H1 (cell line): ENCODE measurements at regions not wholly inside any gene's neighbourhood (a gene's known extent, or its start where the extent isn't known, plus 50 kb on each side); places are given as distances from the start of the nearest gene placed in this dataset.

ENCODE experiments used
- CTCF ChIA-PET: fragments of 300-600 bp; sonication (Branson Sonifier 250); formaldehyde crosslinking; loops from one replicate; lab custom pipeline; 2021; ENCODE audit not compliant: partially characterized antibody; lab: Charles Lee
- POLR2A ChIA-PET: fragments of 300-600 bp; sonication (Branson Sonifier 250); formaldehyde crosslinking; loops from one replicate; lab custom pipeline; 2021; ENCODE audit warnings: inconsistent platforms; ENCODE audit not compliant: partially characterized antibody; lab: Charles Lee
- DNase-seq, 2 experiments: peaks; one replicate each; pipeline versions ENCODE4 v3.0.0 to v3.0.0-alpha.2; 2010 to 2022; ENCODE audit warnings: low spot score in 2 of 2, low read depth in 1 of 2, mixed read lengths in 1 of 2
- FAIRE-seq: peaks from 2 replicates; lab custom pipeline; 2011; peaks lifted over from hg19 to GRCh38; lab: Jason Lieb, UNC
- H2AFZ ChIP-seq: 2 replicates; pipeline ENCODE4 v1.8.1; 2012; ENCODE audit warnings: low read length, inconsistent platforms
- H2AK5ac ChIP-seq: 2 replicates; pipeline ENCODE4 v1.6.1; 2013; ENCODE audit warnings: low read depth, low read length
- H2BK120ac ChIP-seq: replicated peaks from 2 replicates; pipeline ENCODE3; 2013; ENCODE audit warnings: low read depth, low read length, inconsistent platforms
- H2BK12ac ChIP-seq: 2 replicates; pipeline ENCODE4 v1.6.1; 2013; ENCODE audit warnings: low read depth, low read length
- H2BK15ac ChIP-seq: 2 replicates; pipeline ENCODE4 v1.6.1; 2013; ENCODE audit warnings: low read length
- H2BK20ac ChIP-seq: 2 replicates; pipeline ENCODE4 v1.6.1; 2013; ENCODE audit warnings: low read length
- H2BK5ac ChIP-seq: 2 replicates; pipeline ENCODE4 v1.6.1; 2013; ENCODE audit warnings: low read depth, low read length
- H3K14ac ChIP-seq: 2 replicates; pipeline ENCODE4 v1.6.1; 2013; ENCODE audit warnings: inconsistent platforms; ENCODE audit not compliant: insufficient read length
- H3K18ac ChIP-seq: 2 replicates; pipeline ENCODE4 v1.6.1; 2013; ENCODE audit warnings: low read length; ENCODE audit errors: extremely low read depth
- H3K23ac ChIP-seq: 2 replicates; pipeline ENCODE4 v1.6.1; 2013; ENCODE audit warnings: inconsistent platforms; ENCODE audit not compliant: insufficient read length
- H3K23me2 ChIP-seq: 2 replicates; pipeline ENCODE4 v1.6.1; 2013; ENCODE audit warnings: low read depth, low read length
- H3K27ac ChIP-seq: 2 replicates; pipeline ENCODE4 v1.6.1; 2011; ENCODE audit warnings: low read depth, low read length, inconsistent platforms
- H3K27me3 ChIP-seq, 4 experiments: replicated peaks in 1 of 4; 1 replicate in 1 of 4; 2 replicates in 3 of 4; pipeline versions ENCODE4 v1.6.1 to v1.8.1; 2011 to 2013; ENCODE audit warnings: low read length in 3 of 4, mild to moderate bottlenecking in 3 of 4, inconsistent platforms in 2 of 4, mixed read lengths in 2 of 4, moderate library complexity in 1 of 4; ENCODE audit not compliant: control insufficient read depth in 3 of 4, insufficient read depth in 3 of 4; ENCODE audit errors: extremely low read depth in 1 of 4
- H3K36me3 ChIP-seq, 4 experiments: 2 replicates each; pipeline versions ENCODE4 v1.6.1 to v1.8.1; 2011 to 2013; ENCODE audit warnings: mild to moderate bottlenecking in 4 of 4, low read length in 3 of 4, moderate library complexity in 2 of 4, control low read depth in 1 of 4, inconsistent platforms in 1 of 4; ENCODE audit not compliant: insufficient read depth in 4 of 4, control insufficient read depth in 2 of 4
- H3K4ac ChIP-seq: replicated peaks from 2 replicates; pipeline ENCODE3; 2013; ENCODE audit warnings: low read length, low read depth, mixed read lengths, inconsistent platforms; ENCODE audit not compliant: insufficient read length
- H3K4me1 ChIP-seq, 4 experiments: replicated peaks in 1 of 4; 1 replicate in 1 of 4; 2 replicates in 3 of 4; pipeline versions ENCODE4 v1.6.1 to v1.8.1; 2011 to 2013; ENCODE audit warnings: low read length in 3 of 4, inconsistent platforms in 2 of 4, mixed read lengths in 1 of 4; ENCODE audit not compliant: insufficient read depth in 4 of 4, control insufficient read depth in 3 of 4
- H3K4me2 ChIP-seq, 2 experiments: 2 replicates each; pipeline versions ENCODE4 v1.6.1 to v1.8.1; 2011 to 2013; ENCODE audit warnings: low read depth in 2 of 2, low read length in 2 of 2, control low read depth in 1 of 2, inconsistent platforms in 1 of 2, mild to moderate bottlenecking in 1 of 2; ENCODE audit not compliant: insufficient read depth in 1 of 2
- H3K4me3 ChIP-seq, 4 experiments: fragments of 200-600, 300-600 bp in 1 of 4; sonication (generic), shearing (Covaris generic), sonication (Bioruptor Twin) in 1 of 4; 2 replicates each; pipeline versions ENCODE4 v1.5.1 to v1.8.1; 2011 to 2016; ENCODE audit warnings: low read length in 4 of 4, low read depth in 3 of 4, control low read depth in 2 of 4, inconsistent platforms in 2 of 4, mild to moderate bottlenecking in 2 of 4, mixed read lengths in 1 of 4, moderate library complexity in 1 of 4; ENCODE audit not compliant: insufficient read depth in 2 of 4; ENCODE audit errors: extremely low read depth in 1 of 4
- H3K56ac ChIP-seq: replicated peaks from 2 replicates; pipeline ENCODE3; 2013; ENCODE audit warnings: low read depth, mild to moderate bottlenecking, mixed read lengths, low read length, inconsistent platforms; ENCODE audit not compliant: insufficient read length
- H3K79me1 ChIP-seq: 2 replicates; pipeline ENCODE4 v1.6.1; 2013; ENCODE audit warnings: low read depth, low read length, control low read depth
- H3K79me2 ChIP-seq, 2 experiments: 2 replicates each; pipeline versions ENCODE4 v1.6.1 to v1.8.1; 2012 to 2013; ENCODE audit warnings: low read length in 2 of 2, mild to moderate bottlenecking in 2 of 2, inconsistent platforms in 1 of 2; ENCODE audit not compliant: insufficient read depth in 2 of 2, control insufficient read depth in 1 of 2
- H3K9ac ChIP-seq, 4 experiments: replicated peaks in 1 of 4; 1 replicate in 1 of 4; 2 replicates in 3 of 4; pipeline versions ENCODE4 v1.6.1 to v1.8.1; 2011 to 2013; ENCODE audit warnings: low read depth in 3 of 4, low read length in 3 of 4, control low read depth in 2 of 4, mild to moderate bottlenecking in 2 of 4, moderate library complexity in 2 of 4, inconsistent platforms in 1 of 4; ENCODE audit errors: extremely low read depth in 1 of 4
- H3K9me3 ChIP-seq, 2 experiments: 2 replicates each; pipeline versions ENCODE4 v1.6.1 to v1.8.1; 2012 to 2013; ENCODE audit warnings: mild to moderate bottlenecking in 2 of 2, moderate library complexity in 2 of 2, control low read depth in 1 of 2, inconsistent platforms in 1 of 2, low read depth in 1 of 2, low read length in 1 of 2, mixed read lengths in 1 of 2; ENCODE audit not compliant: insufficient read depth in 2 of 2
- H4K20me1 ChIP-seq, 2 experiments: replicated peaks in 1 of 2; 2 replicates each; pipeline versions ENCODE3 to v1.8.1; 2011 to 2013; ENCODE audit warnings: inconsistent platforms in 2 of 2, low read length in 2 of 2, mild to moderate bottlenecking in 1 of 2; ENCODE audit not compliant: insufficient read depth in 2 of 2, control insufficient read depth in 1 of 2
- H4K5ac ChIP-seq: 2 replicates; pipeline ENCODE4 v1.6.1; 2013; ENCODE audit warnings: low read length, low read depth, mixed read lengths, inconsistent platforms; ENCODE audit not compliant: insufficient read length
- H4K8ac ChIP-seq: 2 replicates; pipeline ENCODE4 v1.8.0; 2013; ENCODE audit warnings: mild to moderate bottlenecking, moderate library complexity, low read length, inconsistent platforms; ENCODE audit not compliant: insufficient read depth; ENCODE audit errors: extremely low read depth
- H4K91ac ChIP-seq: replicated peaks from 2 replicates; pipeline ENCODE3; 2013; ENCODE audit warnings: low read length, mixed read lengths, inconsistent platforms; ENCODE audit not compliant: insufficient read length
- BACH1 ChIP-seq: IDR thresholded peaks from 2 replicates; pipeline ENCODE4 v1.6.1; 2012; ENCODE audit warnings: low read length, improper control_type of control experiment
- MAFK ChIP-seq: IDR thresholded peaks from 2 replicates; pipeline ENCODE4 v1.6.1; 2012; ENCODE audit warnings: low read depth, mild to moderate bottlenecking, improper control_type of control experiment, low read length
- SAP30 ChIP-seq: fragments of 300-600 bp; sonication (generic); IDR thresholded peaks from 2 replicates; pipeline ENCODE4 v1.7.1; 2012; ENCODE audit warnings: low read length, moderate library complexity, mild to moderate bottlenecking, inconsistent platforms; ENCODE audit not compliant: insufficient read depth, insufficient replicate concordance
- WGBS, 2 experiments: shearing (Covaris generic) in 1 of 2; methylation state at CpG; one replicate each; pipeline versions ENCODE4 v1.1.6 to v1.1.7; 2013 to 2015; ENCODE audit warnings: low lambda C conversion rate in 2 of 2, mixed read lengths in 2 of 2, inconsistent platforms in 1 of 2, low coverage in 1 of 2, missing lambda C conversion rate in 1 of 2; ENCODE audit not compliant: insufficient replicate concordance in 2 of 2, insufficient coverage in 1 of 2, insufficient read length in 1 of 2; ENCODE audit errors: extremely low coverage in 1 of 2, missing lambda C conversion rate in 1 of 2; 5-methylcytosine and 5-hydroxymethylcytosine counted together
- TF ChIP-seq, protein P1 (sequence below), 3 experiments: IDR thresholded peaks; 1 replicate in 2 of 3; 2 replicates in 1 of 3; pipeline versions ENCODE4 v1.5.1 to v1.6.1; 2011; ENCODE audit warnings: low read length in 3 of 3, mild to moderate bottlenecking in 3 of 3, inconsistent platforms in 2 of 3, low read depth in 1 of 3, moderate library complexity in 1 of 3; ENCODE audit not compliant: insufficient read depth in 1 of 3; ENCODE audit errors: control extremely low read depth in 1 of 3

DNA sequence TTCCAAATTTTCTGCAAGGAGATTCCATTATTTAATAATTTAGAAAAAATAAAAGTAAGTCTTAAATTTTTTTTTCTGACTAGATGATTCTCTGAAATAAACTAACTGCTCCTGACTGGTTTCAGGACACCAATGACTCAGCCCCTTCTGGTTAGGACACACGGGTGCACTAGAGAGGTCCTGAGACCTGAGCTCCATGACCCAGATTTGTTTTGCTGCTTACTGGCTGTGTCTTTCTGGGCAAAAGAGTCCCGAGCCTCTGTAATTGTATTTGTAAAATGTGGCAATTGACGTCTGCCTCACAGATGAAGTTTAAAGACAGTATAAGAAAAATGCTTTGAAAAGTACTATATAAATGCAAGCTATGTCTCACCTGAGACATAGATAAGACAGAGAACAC, 89.1 kb downstream of the SLC24A2 start:
- POLR2A ChIA-PET, result no interaction called here
- H2BK120ac ChIP-seq, result peak overlapping the region; percentile 69
- H2BK15ac ChIP-seq, result no peak overlapping the region
- H3K9me3 ChIP-seq, result peaks cover 7 to 8% of the 10 kb centered on the region in 2 experiments; a peak in 3 of 4 replicates
- no peak overlapping the region for H2BK20ac ChIP-seq
- no peak overlapping the region for H3K4ac ChIP-seq
- no peak overlapping the region for H3K56ac ChIP-seq
- no peak overlapping the region for H2AK5ac ChIP-seq
- no peaks in the 10 kb centered on the region for H3K27me3 ChIP-seq
- FAIRE-seq, result no peak
- no peak overlapping the region for H2BK5ac ChIP-seq
- H3K27ac ChIP-seq, result no peak overlapping the region
- no peak overlapping the region for H4K91ac ChIP-seq
- H3K23ac ChIP-seq, result no peak overlapping the region
- H3K79me1 ChIP-seq, result no peaks in the 10 kb centered on the region
- H3K14ac ChIP-seq, result no peak overlapping the region
- no peaks in the 10 kb centered on the region for H3K79me2 ChIP-seq
- H2AFZ ChIP-seq, result no peak overlapping the region
- H3K23me2 ChIP-seq, result no peaks in the 10 kb centered on the region
- H3K4me1 ChIP-seq, result peaks cover 0 to 22% (median 10%) of the 10 kb centered on the region in 4 experiments; a peak in 6 of 7 replicates
- no peak overlapping the region; a peak in 1 of 8 replicates for H3K4me3 ChIP-seq
- H3K9ac ChIP-seq, result no peak overlapping the region
- no peak overlapping the region for H4K5ac ChIP-seq
- TF ChIP-seq, protein P1, sequence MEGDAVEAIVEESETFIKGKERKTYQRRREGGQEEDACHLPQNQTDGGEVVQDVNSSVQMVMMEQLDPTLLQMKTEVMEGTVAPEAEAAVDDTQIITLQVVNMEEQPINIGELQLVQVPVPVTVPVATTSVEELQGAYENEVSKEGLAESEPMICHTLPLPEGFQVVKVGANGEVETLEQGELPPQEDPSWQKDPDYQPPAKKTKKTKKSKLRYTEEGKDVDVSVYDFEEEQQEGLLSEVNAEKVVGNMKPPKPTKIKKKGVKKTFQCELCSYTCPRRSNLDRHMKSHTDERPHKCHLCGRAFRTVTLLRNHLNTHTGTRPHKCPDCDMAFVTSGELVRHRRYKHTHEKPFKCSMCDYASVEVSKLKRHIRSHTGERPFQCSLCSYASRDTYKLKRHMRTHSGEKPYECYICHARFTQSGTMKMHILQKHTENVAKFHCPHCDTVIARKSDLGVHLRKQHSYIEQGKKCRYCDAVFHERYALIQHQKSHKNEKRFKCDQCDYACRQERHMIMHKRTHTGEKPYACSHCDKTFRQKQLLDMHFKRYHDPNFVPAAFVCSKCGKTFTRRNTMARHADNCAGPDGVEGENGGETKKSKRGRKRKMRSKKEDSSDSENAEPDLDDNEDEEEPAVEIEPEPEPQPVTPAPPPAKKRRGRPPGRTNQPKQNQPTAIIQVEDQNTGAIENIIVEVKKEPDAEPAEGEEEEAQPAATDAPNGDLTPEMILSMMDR (IDR thresholded peaks at IDR 0.05; ENCODE audit: control extremely low read depth in 1 of 3, insufficient read depth in 1 of 3, low read depth in 1 of 3, low read length in 3 of 3), result no peak
- TF ChIP-seq MAFK (peak; percentile 36; the same call in 1 of the 2 replicates), SAP30 (no peak), BACH1 (0 out of 2 replicates have a peak, but pooled peaks have one; percentile 21)
- TF ChIP-seq, all 59 proteins: peak for 2
- peaks cover 0 to 6% (median 0%) of the 10 kb centered on the region in 4 experiments; a peak in 1 of 8 replicates for H3K36me3 ChIP-seq
- H3K4me2 ChIP-seq, result peak overlapping the region in 1 of 2 experiments; percentile 0; a peak in 1 of 4 replicates
- no peak overlapping the region for H2BK12ac ChIP-seq
- no peak overlapping the region for H4K8ac ChIP-seq
- DNase-seq, result no peak
- H4K20me1 ChIP-seq, result no peaks in the 10 kb centered on the region
- no peak overlapping the region for H3K18ac ChIP-seq
- CTCF ChIA-PET, result interaction anchor here (0.9 to 1.5 kb wide), 3 partner anchors 31 to 106 kb away, joined by 3 read pairs; no protein-coding TSS in a partner anchor
- 48% methylated on average over 3 of the region's 3 CpGs; no CpG with 5 or more reads in 1 of the 2 experiments for WGBS, 2 experiments
